ENCODE measurements at regions not wholly inside any gene's neighbourhood (a gene's known extent, or its start where the extent isn't known, plus 50 kb on each side); places are given as distances from the start of the nearest gene placed in this dataset.

DNA sequence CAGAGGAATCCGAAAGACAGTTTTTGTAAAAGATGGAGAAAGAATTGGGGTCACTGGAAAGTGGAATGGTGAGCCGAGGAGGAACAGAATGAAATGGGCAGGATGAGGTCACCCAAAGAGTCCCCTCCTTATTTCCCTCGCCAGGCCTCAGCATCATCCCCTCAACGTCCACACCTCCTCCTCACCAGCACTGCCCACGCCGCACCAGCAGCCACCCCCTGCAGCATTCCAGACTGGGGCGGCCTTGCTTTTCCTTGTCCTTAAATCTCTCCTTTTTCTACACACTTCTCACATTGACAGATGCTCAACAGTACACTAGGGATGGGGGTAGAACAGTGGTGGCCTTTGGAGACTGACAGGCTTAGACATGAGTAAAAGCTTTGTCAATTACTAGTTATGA is 363.1 kb upstream of the NOX3 start:
- Histone ChIP-seq H3K36me3 (ENCODE audit: insufficient read depth, low read length) (no peaks in the 10 kb centered on the region), H2AFZ (ENCODE audit: low read depth, low read length) (no peak overlapping the region)
- TF ChIP-seq, protein P1, sequence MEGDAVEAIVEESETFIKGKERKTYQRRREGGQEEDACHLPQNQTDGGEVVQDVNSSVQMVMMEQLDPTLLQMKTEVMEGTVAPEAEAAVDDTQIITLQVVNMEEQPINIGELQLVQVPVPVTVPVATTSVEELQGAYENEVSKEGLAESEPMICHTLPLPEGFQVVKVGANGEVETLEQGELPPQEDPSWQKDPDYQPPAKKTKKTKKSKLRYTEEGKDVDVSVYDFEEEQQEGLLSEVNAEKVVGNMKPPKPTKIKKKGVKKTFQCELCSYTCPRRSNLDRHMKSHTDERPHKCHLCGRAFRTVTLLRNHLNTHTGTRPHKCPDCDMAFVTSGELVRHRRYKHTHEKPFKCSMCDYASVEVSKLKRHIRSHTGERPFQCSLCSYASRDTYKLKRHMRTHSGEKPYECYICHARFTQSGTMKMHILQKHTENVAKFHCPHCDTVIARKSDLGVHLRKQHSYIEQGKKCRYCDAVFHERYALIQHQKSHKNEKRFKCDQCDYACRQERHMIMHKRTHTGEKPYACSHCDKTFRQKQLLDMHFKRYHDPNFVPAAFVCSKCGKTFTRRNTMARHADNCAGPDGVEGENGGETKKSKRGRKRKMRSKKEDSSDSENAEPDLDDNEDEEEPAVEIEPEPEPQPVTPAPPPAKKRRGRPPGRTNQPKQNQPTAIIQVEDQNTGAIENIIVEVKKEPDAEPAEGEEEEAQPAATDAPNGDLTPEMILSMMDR (IDR thresholded peaks at IDR 0.05; ENCODE audit: poor library complexity, severe bottlenecking), result no peak
- TF ChIP-seq SMC3 (conservative IDR thresholded peaks at IDR 0.05; ENCODE audit: poor library complexity) (no peak), MXI1 (conservative IDR thresholded peaks at IDR 0.05; ENCODE audit: poor library complexity, severe bottlenecking) (no peak), EP300 (conservative IDR thresholded peaks at IDR 0.05; ENCODE audit: poor library complexity, severe bottlenecking) (no peak), TAF1 (IDR thresholded peaks at IDR 0.05; ENCODE audit: low read depth) (no peak), POLR2AphosphoS5 (IDR thresholded peaks at IDR 0.05) (no peak), RAD21 (conservative IDR thresholded peaks at IDR 0.05) (no peak), EZH2 (IDR thresholded peaks at IDR 0.05; ENCODE audit: borderline replicate concordance, insufficient read depth, low read length, poor library complexity, severe bottlenecking) (no peak)
- TF ChIP-seq, protein P2, sequence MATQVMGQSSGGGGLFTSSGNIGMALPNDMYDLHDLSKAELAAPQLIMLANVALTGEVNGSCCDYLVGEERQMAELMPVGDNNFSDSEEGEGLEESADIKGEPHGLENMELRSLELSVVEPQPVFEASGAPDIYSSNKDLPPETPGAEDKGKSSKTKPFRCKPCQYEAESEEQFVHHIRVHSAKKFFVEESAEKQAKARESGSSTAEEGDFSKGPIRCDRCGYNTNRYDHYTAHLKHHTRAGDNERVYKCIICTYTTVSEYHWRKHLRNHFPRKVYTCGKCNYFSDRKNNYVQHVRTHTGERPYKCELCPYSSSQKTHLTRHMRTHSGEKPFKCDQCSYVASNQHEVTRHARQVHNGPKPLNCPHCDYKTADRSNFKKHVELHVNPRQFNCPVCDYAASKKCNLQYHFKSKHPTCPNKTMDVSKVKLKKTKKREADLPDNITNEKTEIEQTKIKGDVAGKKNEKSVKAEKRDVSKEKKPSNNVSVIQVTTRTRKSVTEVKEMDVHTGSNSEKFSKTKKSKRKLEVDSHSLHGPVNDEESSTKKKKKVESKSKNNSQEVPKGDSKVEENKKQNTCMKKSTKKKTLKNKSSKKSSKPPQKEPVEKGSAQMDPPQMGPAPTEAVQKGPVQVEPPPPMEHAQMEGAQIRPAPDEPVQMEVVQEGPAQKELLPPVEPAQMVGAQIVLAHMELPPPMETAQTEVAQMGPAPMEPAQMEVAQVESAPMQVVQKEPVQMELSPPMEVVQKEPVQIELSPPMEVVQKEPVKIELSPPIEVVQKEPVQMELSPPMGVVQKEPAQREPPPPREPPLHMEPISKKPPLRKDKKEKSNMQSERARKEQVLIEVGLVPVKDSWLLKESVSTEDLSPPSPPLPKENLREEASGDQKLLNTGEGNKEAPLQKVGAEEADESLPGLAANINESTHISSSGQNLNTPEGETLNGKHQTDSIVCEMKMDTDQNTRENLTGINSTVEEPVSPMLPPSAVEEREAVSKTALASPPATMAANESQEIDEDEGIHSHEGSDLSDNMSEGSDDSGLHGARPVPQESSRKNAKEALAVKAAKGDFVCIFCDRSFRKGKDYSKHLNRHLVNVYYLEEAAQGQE (IDR thresholded peaks at IDR 0.05; ENCODE audit: borderline replicate concordance), result no peak

DNA sequence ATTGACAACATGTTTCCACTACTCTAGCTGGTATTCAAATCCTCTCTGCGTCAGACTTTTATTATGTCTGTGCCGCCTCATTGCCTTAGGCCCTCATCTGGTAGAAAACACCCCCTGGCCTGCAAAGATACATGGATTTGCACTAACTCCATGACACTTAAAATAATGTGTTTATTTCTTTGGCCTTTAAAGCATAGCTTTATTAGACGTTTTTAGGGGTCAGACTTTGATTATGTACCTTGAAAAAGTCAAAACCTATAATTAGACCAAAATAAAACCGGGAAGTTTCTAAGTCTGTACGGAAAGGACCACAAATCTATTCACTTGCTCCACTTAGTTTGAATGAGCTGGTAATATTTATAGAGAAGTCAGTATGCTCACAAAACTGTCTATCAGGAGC is 357.9 kb upstream of the NOX3 start:
- no peaks in the 10 kb centered on the region for H3K9me3 ChIP-seq (ENCODE audit: low read length)
- H3F3A ChIP-seq (ENCODE audit: insufficient read depth, low read length, poor library complexity, severe bottlenecking), result no peaks in the 10 kb centered on the region
- H3K9me2 ChIP-seq (ENCODE audit: insufficient read depth, low read length), result no peaks in the 10 kb centered on the region
- H3K4me2 ChIP-seq (ENCODE audit: low read length), result no peak overlapping the region
- H4K20me1 ChIP-seq (ENCODE audit: insufficient read depth), result no peaks in the 10 kb centered on the region
- H3K36me3 ChIP-seq (ENCODE audit: insufficient read depth, low read length), result no peaks in the 10 kb centered on the region
- H2AFZ ChIP-seq (ENCODE audit: low read depth, low read length), result no peak overlapping the region
- H3K4me3 ChIP-seq (ENCODE audit: low read length), result no peak overlapping the region
- H3K79me2 ChIP-seq (replicated peaks; ENCODE audit: insufficient read depth, low read length), result no peaks in the 10 kb centered on the region
- TF ChIP-seq TAF1 (IDR thresholded peaks at IDR 0.05; ENCODE audit: low read depth), result no peak
- no peak for TF ChIP-seq EP300 (conservative IDR thresholded peaks at IDR 0.05; ENCODE audit: poor library complexity, severe bottlenecking)
- no peak for TF ChIP-seq EZH2 (IDR thresholded peaks at IDR 0.05; ENCODE audit: borderline replicate concordance, insufficient read depth, low read length, poor library complexity, severe bottlenecking)
- no peak for TF ChIP-seq RAD21 (conservative IDR thresholded peaks at IDR 0.05)
- no peak for TF ChIP-seq MXI1 (conservative IDR thresholded peaks at IDR 0.05; ENCODE audit: poor library complexity, severe bottlenecking)
- TF ChIP-seq, protein P2 (IDR thresholded peaks at IDR 0.05; ENCODE audit: borderline replicate concordance), result no peak
- no peak for TF ChIP-seq SMC3 (conservative IDR thresholded peaks at IDR 0.05; ENCODE audit: poor library complexity)
- TF ChIP-seq, protein P1 (IDR thresholded peaks at IDR 0.05; ENCODE audit: poor library complexity, severe bottlenecking), result no peak
- H3K27ac ChIP-seq (ENCODE audit: low read length), result no peak overlapping the region
- H3K27me3 ChIP-seq (ENCODE audit: insufficient read depth, low read depth, low read length), result no peaks in the 10 kb centered on the region
- no peak overlapping the region for H3K9ac ChIP-seq (ENCODE audit: low read length)

More for the DNA sequence above, 363.1 kb upstream of the NOX3 start:
- no peak overlapping the region for H3K4me2 ChIP-seq (ENCODE audit: low read length)
- H3F3A ChIP-seq (ENCODE audit: insufficient read depth, low read length, poor library complexity, severe bottlenecking), result no peaks in the 10 kb centered on the region
- H3K27me3 ChIP-seq (ENCODE audit: insufficient read depth, low read depth, low read length), result no peaks in the 10 kb centered on the region
- H3K27ac ChIP-seq (ENCODE audit: low read length), result no peak overlapping the region
- H3K4me3 ChIP-seq (ENCODE audit: low read length), result no peak overlapping the region
- H3K79me2 ChIP-seq (replicated peaks; ENCODE audit: insufficient read depth, low read length), result no peaks in the 10 kb centered on the region
- H3K9ac ChIP-seq (ENCODE audit: low read length), result no peak overlapping the region
- no peaks in the 10 kb centered on the region for H3K9me3 ChIP-seq (ENCODE audit: low read length)
- no peaks in the 10 kb centered on the region for H4K20me1 ChIP-seq (ENCODE audit: insufficient read depth)
- no peaks in the 10 kb centered on the region for H3K9me2 ChIP-seq (ENCODE audit: insufficient read depth, low read length)

Measured in neural cell (in vitro differentiated cells).